Subcutaneous abdominal adipose tissue (tissue), 5 donors: ENCODE measurements at regions not wholly inside any gene's neighbourhood (a gene's known extent, or its start where the extent isn't known, plus 50 kb on each side); places are given as distances from the start of the nearest gene placed in this dataset.

Source experiments
- H3K27ac ChIP-seq: one replicate; pipeline ENCODE4 v1.7.0; 2013; ENCODE audit warnings: low read depth, mild to moderate bottlenecking, inconsistent platforms, low read length, moderate library complexity
- H3K27me3 ChIP-seq, 5 donors: one replicate each; pipeline ENCODE4 v1.7.0; 2013; ENCODE audit warnings: low read length in 5 of 5, inconsistent platforms in 1 of 5; ENCODE audit not compliant: control insufficient read depth in 5 of 5, insufficient read depth in 4 of 5
- H3K36me3 ChIP-seq, 5 donors: one replicate each; pipeline ENCODE4 v1.7.0; 2013; ENCODE audit warnings: low read length in 5 of 5; ENCODE audit not compliant: control insufficient read depth in 5 of 5, insufficient read depth in 5 of 5
- H3K4me1 ChIP-seq, 5 donors: one replicate each; pipeline ENCODE4 v1.7.0; 2013; ENCODE audit warnings: low read length in 5 of 5, mild to moderate bottlenecking in 3 of 5, moderate library complexity in 1 of 5; ENCODE audit not compliant: control insufficient read depth in 5 of 5, insufficient read depth in 5 of 5
- H3K4me3 ChIP-seq, 5 donors: one replicate each; pipeline ENCODE4 v1.7.0; 2013; ENCODE audit warnings: low read length in 5 of 5, low read depth in 1 of 5
- H3K9ac ChIP-seq, 5 donors: one replicate each; pipeline ENCODE4 v1.7.0; 2013; ENCODE audit warnings: low read length in 5 of 5, mild to moderate bottlenecking in 4 of 5, moderate library complexity in 3 of 5
- H3K9me3 ChIP-seq, 5 donors: one replicate each; pipeline ENCODE4 v1.7.0; 2013; ENCODE audit warnings: low read length in 5 of 5; ENCODE audit not compliant: control insufficient read depth in 5 of 5
- donor health status: healthy.
- donor health status: healthy.
- donor health status: healthy.
- donor health status: healthy.
- donor health status: healthy.

GRCh38 chr3:127101411-127102187, 91.3 kb upstream of the PRR23E start:
- Histone ChIP-seq H3K9me3 (no peaks in the 10 kb centered on the region), H3K4me1 (no peaks in the 10 kb centered on the region), H3K4me3 (no peak overlapping the region), H3K36me3 (no peaks in the 10 kb centered on the region), H3K27me3 (peaks cover 0 to 4% (median 0%) of the 10 kb centered on the region in 5 donors), H3K9ac (no peak overlapping the region), H3K27ac (no peak overlapping the region)

GRCh38 chr3:127102188-127102520, 90.8 kb upstream of the PRR23E start:
- Histone ChIP-seq H3K9me3 (no peaks in the 10 kb centered on the region), H3K27ac (no peak overlapping the region)

GRCh38 chr3:127102587-127102986, 90.3 kb upstream of the PRR23E start:
- no peaks in the 10 kb centered on the region for H3K36me3 ChIP-seq
- no peaks in the 10 kb centered on the region for H3K9me3 ChIP-seq
- no peak overlapping the region for H3K4me3 ChIP-seq
- peaks cover 0 to 4% (median 0%) of the 10 kb centered on the region in 5 donors for H3K27me3 ChIP-seq
- H3K4me1 ChIP-seq = no peaks in the 10 kb centered on the region
- no peak overlapping the region for H3K27ac ChIP-seq
- no peak overlapping the region for H3K9ac ChIP-seq

More at GRCh38 chr3:127102188-127102520, 90.8 kb upstream of the PRR23E start:
- no peaks in the 10 kb centered on the region for H3K4me1 ChIP-seq
- H3K27me3 ChIP-seq = peaks cover 0 to 4% (median 0%) of the 10 kb centered on the region in 5 donors
- no peaks in the 10 kb centered on the region for H3K36me3 ChIP-seq
- H3K9ac ChIP-seq = no peak overlapping the region
- no peak overlapping the region for H3K4me3 ChIP-seq

- Histone ChIP-seq H3K27ac (no peak overlapping the region), H3K27me3 (peaks cover 0 to 4% (median 0%) of the 10 kb centered on the region in 5 donors), H3K4me3 (no peak overlapping the region), H3K9me3 (no peaks in the 10 kb centered on the region), H3K4me1 (no peaks in the 10 kb centered on the region), H3K36me3 (no peaks in the 10 kb centered on the region), H3K9ac (no peak overlapping the region)
These were observed 89.9 kb upstream of the PRR23E start for GRCh38 chr3:127103080-127103479.

- Histone ChIP-seq H3K4me3 (no peak overlapping the region), H3K9me3 (no peaks in the 10 kb centered on the region), H3K4me1 (no peaks in the 10 kb centered on the region)
These were observed 88.3 kb upstream of the PRR23E start for GRCh38 chr3:127104586-127104985.

GRCh38 chr3:127105587-127105986, 87.3 kb upstream of the PRR23E start:
- Histone ChIP-seq H3K9ac (no peak overlapping the region), H3K36me3 (no peaks in the 10 kb centered on the region)

More at GRCh38 chr3:127104586-127104985, 88.3 kb upstream of the PRR23E start:
- Histone ChIP-seq H3K27me3 (peaks cover 0 to 4% (median 0%) of the 10 kb centered on the region in 5 donors), H3K36me3 (no peaks in the 10 kb centered on the region), H3K9ac (no peak overlapping the region), H3K27ac (no peak overlapping the region)

GRCh38 chr3:127106053-127106452, 86.9 kb upstream of the PRR23E start:
- Histone ChIP-seq H3K27ac (no peak overlapping the region), H3K36me3 (no peaks in the 10 kb centered on the region), H3K27me3 (peaks cover 0 to 4% (median 0%) of the 10 kb centered on the region in 5 donors), H3K9me3 (peaks cover 0 to 2% (median 0%) of the 10 kb centered on the region in 5 donors), H3K4me3 (no peak overlapping the region), H3K4me1 (no peaks in the 10 kb centered on the region), H3K9ac (no peak overlapping the region)

More at GRCh38 chr3:127105587-127105986, 87.3 kb upstream of the PRR23E start:
- Histone ChIP-seq H3K27ac (no peak overlapping the region), H3K9me3 (no peaks in the 10 kb centered on the region), H3K4me3 (no peak overlapping the region), H3K27me3 (peaks cover 0 to 4% (median 0%) of the 10 kb centered on the region in 5 donors), H3K4me1 (no peaks in the 10 kb centered on the region)

- no peaks in the 10 kb centered on the region for H3K36me3 ChIP-seq
- peaks cover 0 to 4% (median 0%) of the 10 kb centered on the region in 5 donors for H3K27me3 ChIP-seq
These were observed 86.5 kb upstream of the PRR23E start for GRCh38 chr3:127106456-127106855.

GRCh38 chr3:127107002-127107401, 85.9 kb upstream of the PRR23E start:
- H3K36me3 ChIP-seq = no peaks in the 10 kb centered on the region
- H3K9ac ChIP-seq = no peak overlapping the region
- H3K27ac ChIP-seq = no peak overlapping the region
- H3K27me3 ChIP-seq = peaks cover 0 to 4% (median 0%) of the 10 kb centered on the region in 5 donors
- H3K9me3 ChIP-seq = peaks cover 0 to 9% (median 6%) of the 10 kb centered on the region in 5 donors
- no peak overlapping the region for H3K4me3 ChIP-seq
- no peaks in the 10 kb centered on the region for H3K4me1 ChIP-seq

More at GRCh38 chr3:127106456-127106855, 86.5 kb upstream of the PRR23E start:
- H3K9me3 ChIP-seq = peaks cover 0 to 6% (median 3%) of the 10 kb centered on the region in 5 donors
- H3K4me1 ChIP-seq = no peaks in the 10 kb centered on the region
- no peak overlapping the region for H3K9ac ChIP-seq
- no peak overlapping the region for H3K27ac ChIP-seq
- no peak overlapping the region for H3K4me3 ChIP-seq

- Histone ChIP-seq H3K36me3 (no peaks in the 10 kb centered on the region), H3K4me1 (no peaks in the 10 kb centered on the region), H3K4me3 (no peak overlapping the region), H3K9ac (no peak overlapping the region), H3K9me3 (peaks cover 1 to 16% (median 13%) of the 10 kb centered on the region in 5 donors), H3K27ac (no peak overlapping the region), H3K27me3 (peaks cover 0 to 4% (median 0%) of the 10 kb centered on the region in 5 donors)
These were observed 85.2 kb upstream of the PRR23E start for GRCh38 chr3:127107491-127108375.
